Right renal pelvis (tissue), 4 donors: ENCODE measurements at regions not wholly inside any gene's neighbourhood (a gene's known extent, or its start where the extent isn't known, plus 50 kb on each side); places are given as distances from the start of the nearest gene placed in this dataset.
"Not testable (repeated sequence)": the region's sequence is repeated elsewhere in the genome, so short reads cannot be mapped to it uniquely, and the experiment has no call there.

Experiments
- DNase-seq, 4 donors: peaks; one replicate each; pipeline ENCODE4 v3.0.0-alpha.2; 2013; ENCODE audit warnings: low read depth in 4 of 4, low spot score in 3 of 4, missing footprints in 1 of 4

DNA sequence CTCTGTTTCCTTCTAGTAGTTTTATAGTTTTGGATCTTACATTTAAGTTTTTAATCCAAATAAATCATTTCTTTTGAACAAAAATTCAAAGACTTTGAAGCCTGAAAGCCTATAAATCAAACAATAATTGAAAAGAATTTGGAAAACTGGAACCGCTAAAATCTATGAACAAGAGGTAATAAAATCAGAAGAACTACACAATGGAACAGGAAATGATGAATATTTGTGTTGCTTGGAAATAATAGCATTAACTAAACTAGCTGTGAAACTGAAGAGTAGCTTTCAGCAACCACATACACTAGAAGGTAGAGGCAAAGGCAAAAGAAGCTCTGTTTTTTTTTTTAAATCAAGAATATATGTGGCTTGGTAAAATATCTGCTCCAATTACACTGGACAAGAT, 147.9 kb upstream of the ABI3BP start:
- DNase-seq: no peak

DNA sequence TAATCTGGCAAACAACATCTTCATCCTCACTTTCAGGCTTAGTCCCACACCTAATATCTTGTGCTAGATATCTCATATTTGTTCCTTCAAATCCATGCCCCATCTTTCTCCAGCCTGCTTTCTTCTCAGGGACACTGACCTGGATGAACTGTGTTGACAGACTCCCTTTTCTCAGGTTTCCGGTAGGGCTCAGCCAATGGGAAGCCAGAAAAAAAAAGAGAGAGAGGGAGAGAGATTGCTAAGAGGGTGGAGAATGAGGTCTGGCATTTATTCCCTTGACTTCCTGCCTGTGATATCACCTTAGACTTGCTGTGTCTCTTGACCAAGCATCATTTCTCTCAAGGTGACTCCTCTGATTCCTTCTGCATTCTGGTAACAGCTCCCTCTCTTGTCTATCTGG, 145.6 kb upstream of the ABI3BP start:
- DNase-seq: no peak

DNA sequence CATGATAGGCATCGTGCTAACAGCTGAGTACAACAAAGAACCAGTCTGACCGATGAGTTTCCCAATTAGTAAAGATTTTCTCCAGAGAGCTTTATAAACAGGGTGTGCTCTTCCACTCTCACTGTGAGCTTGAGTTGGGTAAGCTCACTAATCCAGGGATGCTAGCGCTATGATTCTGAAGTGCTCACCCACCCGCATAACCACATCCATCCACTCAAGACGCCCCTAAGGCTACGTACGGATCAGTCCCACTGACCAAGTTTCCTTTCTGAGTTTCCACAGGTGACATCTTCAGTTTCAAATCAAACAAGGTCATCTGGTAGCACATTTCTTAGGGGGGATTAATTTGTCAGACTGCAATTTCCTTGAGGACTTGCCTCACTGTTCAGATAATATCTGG, 141.1 kb upstream of the ABI3BP start:
- DNase-seq: no peak

DNA sequence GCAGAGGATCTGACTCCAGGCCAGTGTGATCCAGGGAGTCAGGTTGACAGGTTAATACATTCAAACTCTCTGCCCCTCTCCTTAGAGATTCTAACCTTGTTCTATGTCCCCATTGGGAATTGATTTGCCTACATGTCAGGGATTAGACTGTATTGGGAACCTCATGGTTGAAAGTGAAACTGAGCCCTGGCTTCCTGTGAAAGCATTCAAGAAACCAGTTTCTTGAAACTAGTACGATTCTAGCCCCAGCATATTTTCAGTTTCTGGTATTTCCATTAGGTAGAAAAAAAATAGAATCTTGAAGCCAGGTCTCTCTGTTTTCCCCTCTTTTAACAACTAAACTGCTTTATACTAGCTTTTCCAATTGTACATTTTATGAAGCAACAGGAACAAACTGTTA, 140.4 kb upstream of the ABI3BP start:
- DNase-seq: no peak

DNA sequence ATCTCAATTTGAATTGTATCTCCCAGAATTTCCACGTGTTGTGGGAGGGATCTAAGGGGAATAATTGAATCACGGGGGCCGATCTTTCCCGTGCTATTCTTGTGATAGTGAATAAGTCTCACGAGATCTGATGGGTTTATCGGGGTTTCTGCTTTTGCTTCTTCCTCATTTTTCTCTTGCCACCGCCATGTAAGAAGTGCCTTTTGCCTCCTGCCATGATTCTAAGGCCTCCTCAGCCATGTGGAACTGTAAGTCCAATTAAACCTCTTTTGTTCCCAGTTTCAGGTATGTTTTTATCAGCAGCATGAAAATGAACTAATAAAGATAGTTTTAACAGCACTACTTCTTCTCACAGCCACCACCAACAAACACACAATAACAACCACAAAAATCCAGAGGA, 140.0 kb upstream of the ABI3BP start:
- not testable (repeated sequence) for DNase-seq

DNA sequence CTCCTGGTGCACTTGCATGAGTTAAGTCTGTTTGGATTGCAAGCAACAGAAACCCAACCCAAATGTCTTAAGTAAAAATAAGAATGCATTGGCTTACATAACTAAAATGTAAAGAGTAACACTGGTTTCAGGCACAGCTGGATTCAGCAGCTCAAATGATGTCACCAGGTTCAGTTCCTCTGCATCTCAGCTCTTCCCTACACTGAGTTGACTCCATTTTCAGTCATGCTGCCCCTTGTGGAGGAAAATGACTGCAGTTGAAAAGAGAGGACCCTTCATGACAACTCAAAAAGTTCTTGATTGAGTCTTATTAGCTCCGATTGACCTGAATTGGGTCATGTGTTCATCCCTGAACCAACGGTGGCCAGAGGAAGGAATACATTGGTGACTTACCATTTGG, 138.5 kb upstream of the ABI3BP start:
- no peak for DNase-seq

DNA sequence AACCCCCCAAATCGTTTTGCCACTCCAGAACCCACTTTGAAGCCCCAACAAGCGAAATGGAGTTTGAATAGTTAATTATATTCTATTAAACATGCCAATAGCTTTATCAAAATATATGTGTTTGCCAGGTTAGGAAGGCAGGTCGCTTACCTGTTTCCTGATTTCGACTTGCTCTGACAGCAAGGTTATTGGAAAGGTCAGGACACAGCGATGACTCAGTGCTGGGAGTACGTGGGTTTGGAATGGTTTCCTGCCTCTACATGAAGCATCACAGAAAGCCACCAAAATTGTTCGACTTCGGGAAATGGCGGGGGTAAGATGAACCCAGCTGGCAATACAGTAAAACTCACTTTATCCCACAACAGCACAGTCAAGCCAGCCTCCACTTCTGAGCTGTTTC, 135.6 kb upstream of the ABI3BP start:
- no peak for DNase-seq

DNA sequence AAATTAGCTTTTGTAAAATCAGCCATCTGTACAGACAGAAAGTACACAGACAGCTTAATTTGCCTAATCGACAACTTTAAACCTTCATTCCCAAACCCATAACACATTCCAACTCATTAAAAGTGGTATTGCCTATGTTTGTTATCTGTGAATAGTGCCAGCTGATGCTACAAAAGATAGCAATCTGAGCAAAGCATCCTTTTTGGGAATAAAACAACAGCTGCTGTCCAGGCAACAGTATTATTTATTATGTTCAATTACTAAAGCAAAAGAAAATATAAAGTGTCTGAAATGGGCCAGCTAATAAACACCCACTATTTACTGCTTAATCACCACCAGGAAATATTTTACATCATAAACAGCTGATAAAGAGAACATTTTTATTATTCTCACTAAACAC, 134.8 kb upstream of the ABI3BP start:
- DNase-seq: no peak

DNA sequence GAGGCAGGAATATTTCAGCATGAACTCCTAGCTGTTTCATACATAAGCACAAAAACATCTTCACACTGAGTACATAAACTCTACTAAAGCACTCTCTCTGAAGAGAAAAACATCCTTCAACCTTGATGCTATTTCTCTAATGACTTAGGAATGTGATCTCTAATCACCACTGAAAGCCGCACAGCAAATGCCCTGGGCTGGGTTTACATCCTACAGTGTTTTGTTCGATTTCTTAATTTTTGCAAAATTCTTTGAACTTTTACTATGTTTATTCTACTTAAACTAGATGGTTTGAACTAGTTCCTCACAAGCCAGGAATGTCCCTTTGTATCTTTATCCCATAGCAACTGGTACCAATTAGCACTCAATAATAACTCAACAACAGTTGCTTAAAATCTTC, 130.9 kb upstream of the ABI3BP start:
- no peak for DNase-seq

DNA sequence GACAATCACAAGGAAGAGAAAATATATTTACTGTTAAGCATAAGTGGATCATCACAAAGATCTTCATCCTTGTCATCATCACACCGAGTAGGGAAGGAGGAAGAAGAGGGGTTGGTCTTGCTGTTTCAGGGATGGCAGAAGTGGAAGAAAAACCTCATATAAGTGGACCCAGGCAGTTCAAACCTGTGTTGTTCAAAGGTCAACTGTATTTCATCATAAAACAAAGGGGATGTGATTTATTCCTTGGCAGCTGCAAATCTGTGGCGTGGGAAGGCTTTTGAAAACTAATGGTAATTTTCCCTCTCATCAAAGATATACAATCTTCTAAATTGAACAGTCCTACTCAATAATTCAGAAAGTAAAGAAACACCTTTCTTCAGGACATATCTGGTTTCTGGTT, 129.9 kb upstream of the ABI3BP start:
- no peak for DNase-seq

DNA sequence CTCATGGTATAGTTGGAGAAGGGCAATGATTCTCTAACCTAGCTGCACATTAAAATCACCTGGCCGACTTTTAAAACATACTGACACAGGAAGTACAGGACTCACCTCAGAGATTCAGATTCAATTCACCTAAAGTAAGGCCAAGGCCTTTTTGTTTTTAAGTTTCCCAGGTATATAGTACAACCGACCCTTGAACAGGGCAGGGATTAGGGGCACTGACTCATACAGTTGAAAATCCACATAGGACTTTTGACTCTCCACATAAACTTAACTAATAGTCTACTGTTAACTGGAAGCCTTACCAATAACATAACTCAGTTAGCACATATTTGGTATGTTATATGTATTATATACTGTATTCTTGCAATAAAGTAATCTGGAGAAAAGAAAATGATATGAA, 129.5 kb upstream of the ABI3BP start:
- DNase-seq: no peak

DNA sequence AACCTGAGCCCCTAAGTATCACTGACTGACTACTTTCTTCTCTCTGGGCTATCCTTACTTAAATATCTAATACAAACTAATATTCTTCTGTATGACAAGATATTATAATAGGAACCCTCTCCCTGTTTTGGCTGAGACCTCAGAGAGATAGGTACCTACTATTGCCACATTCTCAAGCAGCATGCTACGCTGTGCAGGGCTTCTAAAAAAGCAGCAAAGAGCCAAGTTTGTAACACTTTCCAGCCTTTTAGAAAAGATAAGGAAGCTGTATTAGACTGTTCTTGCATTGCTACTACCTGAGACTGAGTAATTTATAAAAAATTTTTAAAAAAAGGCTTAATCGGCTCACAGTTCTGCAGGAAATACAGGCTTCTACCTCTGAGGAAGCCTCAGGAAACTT, 126.8 kb upstream of the ABI3BP start:
- DNase-seq: no peak

DNA sequence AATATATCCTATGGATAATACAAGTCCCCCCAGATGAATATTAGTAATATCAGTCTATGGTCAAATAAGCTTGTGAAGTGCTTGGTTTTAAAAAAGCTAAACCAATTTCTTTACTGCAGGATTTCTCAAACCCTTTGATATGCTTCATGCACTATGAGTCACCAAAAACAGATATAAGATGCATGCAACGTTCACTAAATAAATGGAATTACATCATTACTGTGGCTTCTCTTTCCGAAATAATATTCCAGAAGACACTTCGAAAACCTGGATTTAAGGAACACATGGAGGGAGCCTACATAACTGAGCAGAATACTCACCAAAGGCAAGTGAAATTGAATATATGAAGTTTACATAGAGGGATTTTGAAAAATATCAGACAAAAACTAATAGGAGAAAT, 126.3 kb upstream of the ABI3BP start:
- no peak for DNase-seq

DNA sequence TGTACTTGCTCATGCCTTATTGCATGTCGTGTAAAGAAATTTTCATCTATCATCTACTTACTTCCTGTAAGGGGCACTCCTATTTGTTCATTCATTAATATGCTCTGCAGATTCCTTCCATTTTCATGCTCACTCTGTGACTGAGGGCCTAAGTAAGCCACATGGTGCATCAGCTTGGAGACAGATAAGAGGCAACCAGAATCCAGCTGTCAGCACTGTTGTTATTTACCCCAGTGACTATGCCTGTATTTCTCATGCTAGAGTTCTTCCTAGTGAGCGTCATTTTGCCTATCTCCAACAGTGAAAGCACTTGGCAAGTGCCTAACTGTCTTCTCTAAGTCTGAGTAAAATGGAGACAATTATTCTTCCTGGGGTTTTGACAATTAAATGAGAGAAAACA, 124.8 kb upstream of the ABI3BP start:
- no peak for DNase-seq

DNA sequence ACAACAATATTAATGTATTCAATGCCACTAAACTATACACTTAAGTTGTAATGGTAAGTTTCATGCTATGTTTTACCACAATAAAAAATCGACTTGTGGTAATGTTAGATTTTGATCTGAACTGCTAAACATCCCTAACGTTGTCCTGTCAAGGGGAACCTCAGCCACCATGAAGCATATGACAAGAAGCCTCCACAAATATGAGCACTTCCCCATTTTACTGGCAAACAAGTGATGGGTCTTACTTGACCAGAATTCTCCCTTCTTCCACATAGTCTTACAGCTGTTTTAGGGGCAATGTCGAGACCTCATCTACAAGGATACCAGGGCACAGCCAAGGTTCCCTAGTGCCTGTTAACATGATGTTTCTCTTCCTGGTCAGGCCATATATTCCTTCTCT, 124.2 kb upstream of the ABI3BP start:
- no peak for DNase-seq

DNA sequence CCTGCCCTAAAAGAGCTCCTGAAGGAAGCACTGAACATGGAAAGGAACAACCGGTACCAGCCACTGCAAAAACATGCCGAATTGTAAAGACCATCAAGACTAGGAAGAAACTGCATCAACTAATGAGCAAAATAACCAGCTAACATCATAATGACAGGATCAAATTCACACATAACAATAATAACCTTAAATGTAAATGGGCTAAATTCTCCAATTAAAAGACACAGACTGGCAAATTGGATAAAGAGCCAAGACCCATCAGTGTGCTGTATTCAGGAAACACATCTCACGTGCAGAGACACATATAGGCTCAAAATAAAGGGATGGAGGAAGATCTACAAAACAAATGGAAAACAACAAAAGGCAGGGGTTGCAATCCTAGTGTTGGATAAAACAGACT, 117.1 kb upstream of the ABI3BP start:
- DNase-seq: not testable (repeated sequence)

DNA sequence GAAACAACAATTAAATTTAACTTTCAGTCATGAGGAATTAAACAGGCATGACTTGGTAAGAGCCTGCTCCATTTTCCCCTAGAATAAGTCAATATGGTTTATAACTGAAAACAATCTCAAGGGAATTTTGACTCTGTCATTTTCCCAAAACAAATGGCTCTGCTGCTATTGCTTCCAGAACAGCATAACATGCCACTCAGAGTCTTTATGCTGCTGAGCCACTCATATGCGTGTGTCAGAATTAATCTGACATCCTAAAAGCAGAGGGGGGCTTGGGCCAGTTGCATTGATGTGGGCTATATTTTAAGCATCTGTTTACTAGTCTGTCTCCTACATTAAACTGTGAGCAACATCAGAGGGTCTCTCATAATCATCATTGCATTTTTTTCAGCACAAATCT, 111.1 kb upstream of the ABI3BP start:
- DNase-seq: no peak

DNA sequence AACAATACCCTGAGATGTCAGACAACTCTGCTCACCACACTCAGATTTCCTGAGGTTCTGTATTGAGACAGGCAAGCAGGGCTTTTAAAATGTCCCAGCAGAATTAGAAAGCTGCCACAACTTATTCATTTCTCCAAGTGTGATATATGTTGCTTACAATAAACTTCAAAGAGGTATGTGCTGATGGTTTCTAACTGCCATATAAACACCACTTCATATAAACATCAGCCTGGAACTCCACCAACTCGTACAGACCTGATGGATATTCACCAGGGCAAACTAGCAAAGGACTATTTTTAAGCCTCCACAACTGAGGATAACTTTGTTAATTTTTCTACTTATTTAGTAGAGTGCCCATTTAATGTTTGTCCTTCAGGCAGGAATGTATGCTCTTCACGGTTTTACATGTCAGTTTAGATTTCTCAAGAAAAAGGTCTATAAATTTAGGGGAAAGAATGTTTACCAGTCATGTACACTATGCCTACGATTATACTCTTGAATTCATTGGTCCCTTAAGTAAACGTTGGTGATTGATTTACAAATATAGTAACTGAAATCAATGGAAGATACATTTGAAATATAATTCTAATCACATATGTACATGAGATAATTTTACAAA, 109.6 kb upstream of the ABI3BP start:
- no peak for DNase-seq

DNA sequence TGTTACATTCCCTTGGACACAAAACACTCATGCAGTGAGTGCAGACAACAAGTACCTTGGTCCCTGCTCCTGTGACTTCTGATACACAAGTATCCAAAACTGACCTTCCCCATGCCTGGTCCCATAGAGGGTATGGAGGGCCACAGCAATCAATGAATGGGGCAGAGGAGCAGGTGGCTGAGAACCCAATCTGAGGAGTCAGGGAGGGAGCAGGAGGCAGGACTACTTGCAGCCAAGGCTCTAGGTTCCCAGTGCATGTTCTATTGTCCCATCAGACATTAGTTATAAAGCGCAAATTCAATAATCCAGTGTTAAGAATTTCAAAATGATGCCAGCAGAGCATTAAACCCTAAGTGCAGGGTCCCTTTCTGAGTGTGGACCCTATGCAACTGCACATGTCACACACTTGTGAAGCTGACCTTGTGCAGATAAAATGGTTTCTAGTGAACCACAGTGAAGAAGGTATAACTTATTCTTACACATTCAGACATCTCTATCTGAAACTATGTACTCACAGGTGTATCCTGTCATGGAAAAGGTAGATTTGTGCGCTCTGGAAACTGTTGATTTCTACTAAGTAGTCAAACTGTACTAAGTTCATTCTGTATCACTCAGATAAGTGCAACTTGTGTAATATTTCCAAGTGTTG, 107.3 kb upstream of the ABI3BP start:
- DNase-seq: no peak

DNA sequence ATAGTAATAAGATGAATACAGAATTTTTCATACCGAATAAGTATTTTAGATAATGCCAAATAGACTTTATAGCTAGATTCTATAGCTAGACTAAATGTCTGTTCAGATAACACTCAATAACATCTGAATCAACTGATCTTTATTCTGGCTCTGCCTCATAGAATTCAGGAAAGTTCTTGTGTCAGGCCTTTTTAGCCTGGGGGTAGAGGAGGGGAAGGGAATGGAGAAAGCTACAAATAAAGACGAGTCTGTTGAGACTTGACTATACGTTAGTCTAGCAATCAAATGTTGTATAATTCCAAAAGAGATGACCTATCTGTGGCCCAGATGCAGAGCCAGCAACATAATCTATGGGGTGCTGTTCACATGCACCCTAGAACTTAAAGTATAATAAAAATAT, 106.6 kb upstream of the ABI3BP start:
- no peak for DNase-seq

DNA sequence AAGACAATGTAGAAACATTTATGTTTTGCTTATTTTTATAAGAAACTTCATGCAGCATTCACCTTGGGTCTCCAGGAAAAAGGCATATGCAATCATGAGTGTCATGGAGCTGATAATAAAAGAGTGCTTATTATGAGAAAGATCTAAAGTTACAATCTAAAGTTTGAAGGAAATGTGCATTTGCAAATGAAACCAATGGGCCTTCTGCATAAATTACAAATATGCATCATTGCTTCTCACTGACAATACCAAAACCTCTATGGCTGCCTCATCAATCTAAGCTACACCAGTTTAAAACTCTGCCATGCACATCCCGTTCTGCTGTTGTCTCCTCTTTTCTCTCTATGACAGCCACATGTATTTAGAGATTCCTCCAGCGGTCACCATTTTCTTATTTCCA, 103.2 kb upstream of the ABI3BP start:
- DNase-seq: no peak

DNA sequence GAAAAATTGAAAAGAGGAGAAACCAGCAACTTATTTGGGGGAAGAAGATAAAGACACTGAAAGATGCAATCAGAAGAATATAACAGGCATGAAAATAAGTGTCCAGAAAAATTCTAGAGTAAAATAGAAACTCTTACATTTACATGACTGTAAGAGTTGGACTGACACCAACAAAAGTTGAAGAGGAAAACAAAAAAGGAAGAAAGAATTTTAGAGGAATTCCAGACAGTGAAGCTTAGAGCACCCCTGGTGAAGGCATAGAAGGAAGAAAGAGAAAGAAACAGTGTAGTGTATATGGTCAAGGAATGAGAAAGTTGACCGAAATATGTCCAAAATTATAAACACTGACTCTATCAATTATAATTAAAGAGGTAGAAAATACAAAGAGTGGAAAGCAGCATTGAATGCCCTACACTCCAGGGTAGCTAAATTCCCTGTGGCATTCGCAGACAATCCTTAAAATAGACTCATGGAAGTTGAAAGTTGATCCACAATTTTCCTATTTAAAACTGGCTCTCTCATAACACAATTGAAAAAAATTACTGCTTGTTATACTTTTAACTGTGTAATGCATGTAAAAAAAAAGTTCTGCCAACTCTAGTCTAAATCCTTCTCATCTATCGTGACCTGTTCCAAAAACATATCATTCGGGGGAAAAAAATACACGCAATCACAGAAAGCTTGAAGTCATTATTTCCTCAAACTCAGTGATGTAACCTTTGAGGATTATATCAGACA, 102.6 kb upstream of the ABI3BP start:
- DNase-seq: no peak
